Gastrocnemius medialis (tissue), 4 donors: ENCODE measurements at regions not wholly inside any gene's neighbourhood (a gene's known extent, or its start where the extent isn't known, plus 50 kb on each side); places are given as distances from the start of the nearest gene placed in this dataset.

Experiments used
- POLR2A ChIP-seq, 2 donors: fragments of 450-650 bp; IDR thresholded peaks; one replicate each; pipeline ENCODE4 v1.6.1; 2017; ENCODE audit warnings: antibody characterized with exemption in 2 of 2, mild to moderate bottlenecking in 2 of 2, moderate library complexity in 2 of 2
- TF ChIP-seq, protein P1 (sequence below), 5 experiments: fragments of 450-650 bp in 3 of 5; fragments of 200-600 bp in 2 of 5; sonication (generic) in 2 of 5; IDR thresholded peaks in 4 of 5; conservative IDR thresholded peaks in 1 of 5; 1 replicate in 4 of 5; 2 replicates in 1 of 5; pipeline ENCODE4 v1.5.1; 2016 to 2019; ENCODE audit warnings: antibody characterized with exemption in 5 of 5, mild to moderate bottlenecking in 3 of 5, moderate library complexity in 3 of 5

DNA sequence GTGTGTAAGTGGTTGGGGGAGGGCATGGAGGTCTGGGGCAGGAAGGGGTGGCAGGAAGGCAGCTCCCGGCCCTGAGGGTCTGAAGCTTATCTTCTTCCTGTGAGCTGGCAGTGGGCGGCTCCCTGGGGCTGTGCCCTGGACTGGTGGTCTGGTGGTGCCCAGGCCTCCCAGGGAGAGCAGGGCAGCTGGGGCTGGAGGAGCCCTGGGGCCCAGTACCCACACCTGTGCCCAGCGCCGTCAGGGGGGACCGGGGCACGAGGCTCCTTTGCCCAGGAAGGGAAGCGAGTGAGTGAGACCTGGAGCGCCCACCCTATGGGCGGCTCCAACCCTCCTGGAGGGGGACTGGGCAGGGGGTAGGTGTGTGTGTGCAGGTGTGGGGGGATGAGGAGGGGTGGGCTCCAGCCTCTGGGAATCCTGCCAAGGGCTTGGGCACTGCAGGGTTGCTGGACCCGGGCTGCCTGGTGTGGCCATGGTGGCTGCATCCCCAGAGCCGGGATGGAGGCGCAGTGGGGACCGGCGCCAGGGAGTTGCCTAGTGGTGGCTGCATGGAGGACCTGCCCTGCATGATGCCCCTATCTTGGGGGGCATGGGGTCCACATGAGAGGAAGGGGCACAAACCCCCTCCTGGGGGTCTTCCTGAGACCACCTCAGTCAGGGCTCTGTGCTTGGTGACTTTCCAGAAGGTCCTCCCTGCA lies 353.6 kb downstream of the TMEM121 start:
- TF ChIP-seq, protein P1, sequence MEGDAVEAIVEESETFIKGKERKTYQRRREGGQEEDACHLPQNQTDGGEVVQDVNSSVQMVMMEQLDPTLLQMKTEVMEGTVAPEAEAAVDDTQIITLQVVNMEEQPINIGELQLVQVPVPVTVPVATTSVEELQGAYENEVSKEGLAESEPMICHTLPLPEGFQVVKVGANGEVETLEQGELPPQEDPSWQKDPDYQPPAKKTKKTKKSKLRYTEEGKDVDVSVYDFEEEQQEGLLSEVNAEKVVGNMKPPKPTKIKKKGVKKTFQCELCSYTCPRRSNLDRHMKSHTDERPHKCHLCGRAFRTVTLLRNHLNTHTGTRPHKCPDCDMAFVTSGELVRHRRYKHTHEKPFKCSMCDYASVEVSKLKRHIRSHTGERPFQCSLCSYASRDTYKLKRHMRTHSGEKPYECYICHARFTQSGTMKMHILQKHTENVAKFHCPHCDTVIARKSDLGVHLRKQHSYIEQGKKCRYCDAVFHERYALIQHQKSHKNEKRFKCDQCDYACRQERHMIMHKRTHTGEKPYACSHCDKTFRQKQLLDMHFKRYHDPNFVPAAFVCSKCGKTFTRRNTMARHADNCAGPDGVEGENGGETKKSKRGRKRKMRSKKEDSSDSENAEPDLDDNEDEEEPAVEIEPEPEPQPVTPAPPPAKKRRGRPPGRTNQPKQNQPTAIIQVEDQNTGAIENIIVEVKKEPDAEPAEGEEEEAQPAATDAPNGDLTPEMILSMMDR (IDR thresholded peaks at IDR 0.05 in 4 of 5, conservative IDR thresholded peaks at IDR 0.05 in 1 of 5) = no peak
- no peak for TF ChIP-seq POLR2A (IDR thresholded peaks at IDR 0.05)
